HG03039 (cell line): ENCODE measurements at regions not wholly inside any gene's neighbourhood (a gene's known extent, or its start where the extent isn't known, plus 50 kb on each side); places are given as distances from the start of the nearest gene placed in this dataset.

ENCODE experiments used
- ATAC-seq: cut with Tn5 transposase; IDR thresholded peaks from one replicate; pipeline ENCODE4 v1.9.1; 2021; ENCODE audit warnings: mild to moderate bottlenecking, moderate library complexity; ENCODE audit not compliant: unreplicated experiment

DNA sequence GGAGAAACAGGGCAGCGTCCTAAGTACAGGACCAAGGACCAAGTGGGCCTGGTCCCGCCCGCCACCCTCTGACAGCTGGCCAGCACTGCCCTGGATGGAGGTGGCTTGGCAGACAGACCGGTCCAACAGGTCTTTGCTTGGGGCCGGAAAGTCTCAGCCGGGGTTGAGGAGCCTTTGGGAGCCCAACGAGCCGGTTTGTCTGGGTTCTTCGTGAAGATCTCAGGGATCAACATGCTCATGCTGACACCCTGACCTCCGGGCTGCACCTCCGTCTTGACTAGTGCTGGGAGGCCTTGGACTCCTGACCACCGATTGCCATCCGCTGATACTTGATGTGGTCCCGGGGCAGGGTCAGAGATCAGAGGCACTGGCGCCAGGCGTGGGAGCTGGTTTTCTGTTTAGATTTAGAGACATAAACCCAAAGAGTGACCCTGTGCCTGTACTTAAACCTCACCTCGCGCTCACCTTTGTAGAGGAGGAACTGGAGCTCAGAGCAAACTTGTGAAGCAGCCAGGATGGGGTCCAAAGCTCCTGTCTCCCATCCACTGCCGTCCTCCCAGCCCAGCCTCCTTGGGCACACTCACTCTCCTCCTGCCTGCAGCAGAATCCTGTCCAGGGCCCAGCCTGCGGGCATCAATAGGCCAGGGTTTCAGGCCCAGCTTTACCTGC, 92.1 kb upstream of the GSE1 start:
- ATAC-seq: no peak

GRCh38 chr16:85521552-85522307, 91.4 kb upstream of the GSE1 start:
- no peak for ATAC-seq

DNA sequence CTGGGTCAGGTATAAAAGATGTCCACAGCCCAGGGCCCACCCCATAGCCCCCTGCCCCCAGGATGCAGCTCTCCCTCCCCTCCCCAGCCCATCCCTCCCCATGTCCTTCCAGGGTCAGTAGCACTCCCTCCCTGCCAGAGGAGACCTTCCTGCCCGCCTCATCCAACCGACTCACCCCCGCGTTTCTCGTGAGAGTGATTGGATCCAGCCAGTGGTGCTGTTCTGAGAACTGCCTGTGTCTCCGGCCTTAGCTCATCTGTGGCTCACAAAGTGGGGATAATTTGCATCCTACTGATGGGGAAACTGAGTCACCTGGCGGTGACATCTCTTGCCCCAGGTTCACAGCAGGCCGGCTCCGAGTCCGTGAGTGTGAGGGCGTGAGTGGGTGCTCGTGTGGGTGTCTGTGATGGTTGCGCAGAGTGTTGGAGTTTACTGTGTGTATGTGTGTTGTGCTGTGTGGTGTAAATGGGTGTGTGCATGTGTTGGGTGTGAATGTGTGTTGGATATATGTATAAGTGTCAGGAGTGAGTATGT, 90.7 kb upstream of the GSE1 start:
- ATAC-seq: no peak

DNA sequence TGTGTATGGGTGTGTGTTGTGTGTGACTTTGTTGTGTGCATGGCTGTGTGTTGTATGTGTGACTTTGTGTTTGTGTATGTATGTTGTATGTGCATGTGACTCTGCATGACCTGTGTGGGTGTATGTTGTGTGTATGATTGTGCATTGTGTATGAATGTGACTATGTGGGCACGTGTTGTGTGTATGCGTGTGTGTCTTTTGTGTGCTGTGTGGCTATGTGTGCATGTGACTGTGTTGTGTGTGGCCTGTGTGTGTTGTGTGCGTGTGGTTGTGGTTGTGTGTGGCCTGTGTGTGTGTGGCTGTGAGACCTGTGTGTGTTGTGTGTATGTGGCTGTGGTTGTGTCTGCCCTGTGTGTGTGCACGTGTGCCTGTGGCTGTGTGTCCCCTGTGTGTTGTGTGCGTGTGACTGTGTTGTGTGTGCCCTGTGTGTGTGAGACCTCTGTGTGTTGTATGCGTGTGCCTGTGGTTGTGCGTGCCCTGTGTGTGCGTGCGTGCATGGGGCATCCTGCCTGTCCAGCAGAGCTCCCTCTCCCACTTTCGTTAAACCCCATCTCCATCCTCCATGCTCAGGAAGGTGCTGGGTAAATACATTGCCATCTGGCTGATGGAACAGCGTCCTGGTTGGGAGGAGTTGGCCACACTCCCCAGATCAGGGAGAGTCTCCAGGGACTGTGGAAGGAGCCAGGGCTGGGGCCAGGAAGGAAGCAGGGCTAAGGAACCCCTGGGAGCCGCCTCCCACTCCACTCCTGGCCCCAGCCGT, 90.1 kb upstream of the GSE1 start:
- ATAC-seq: no peak

GRCh38 chr16:85523602-85524364, 89.3 kb upstream of the GSE1 start:
- ATAC-seq: no peak

DNA sequence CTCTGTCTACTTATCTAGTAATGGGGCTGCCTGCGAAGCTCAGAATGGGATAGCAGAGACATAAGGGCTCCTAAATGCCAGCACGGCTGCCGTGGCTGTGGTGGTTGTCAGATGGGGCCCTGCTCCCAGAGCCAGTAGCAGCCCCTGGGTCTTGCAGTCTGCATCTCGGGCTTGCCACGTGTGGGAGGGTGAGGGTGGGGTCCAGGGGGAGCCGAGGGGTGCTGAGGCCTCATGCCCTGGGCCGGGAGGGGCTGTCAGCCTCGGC, 88.8 kb upstream of the GSE1 start:
- ATAC-seq: no peak

- no peak for ATAC-seq
These were observed 88.3 kb upstream of the GSE1 start for GRCh38 chr16:85524630-85525419.

DNA sequence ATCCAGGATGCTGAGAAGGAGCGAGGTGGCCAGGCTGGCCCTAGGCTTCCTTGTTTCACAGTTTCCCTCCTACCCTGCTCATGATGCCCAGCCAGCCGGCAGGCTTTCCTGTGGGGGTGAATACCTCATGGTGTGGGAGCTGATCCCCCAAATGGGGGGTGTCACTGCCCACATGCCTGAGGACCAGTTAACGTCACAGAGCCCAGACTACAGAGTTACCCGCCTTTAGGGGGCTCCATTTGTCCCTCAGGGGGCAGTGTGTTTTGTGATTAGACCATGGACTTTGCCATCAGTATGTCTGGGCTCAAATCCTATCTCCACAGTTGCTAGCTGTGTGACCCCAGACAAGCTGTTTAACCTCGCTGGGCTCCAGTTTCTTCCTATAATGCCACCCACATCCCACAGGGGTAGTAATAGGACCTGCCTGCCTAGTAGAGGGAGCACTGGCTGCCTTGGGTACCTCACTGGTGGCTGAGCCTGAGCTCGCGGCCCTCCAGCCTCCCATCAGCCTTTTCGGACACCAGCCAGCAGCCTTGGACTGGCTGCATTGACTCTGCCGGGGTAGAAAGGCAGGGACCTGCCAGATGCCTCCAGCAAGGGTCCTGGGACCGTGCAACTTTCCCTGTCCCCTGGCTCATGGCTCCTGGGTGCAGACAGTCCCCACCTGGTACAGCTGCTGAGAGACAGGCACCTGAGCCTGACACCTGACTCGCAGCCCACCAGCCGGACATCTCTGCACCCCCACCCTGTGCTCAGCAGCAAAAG, 87.5 kb upstream of the GSE1 start:
- no peak for ATAC-seq

GRCh38 chr16:85526185-85526974, 86.7 kb upstream of the GSE1 start:
- no peak for ATAC-seq

GRCh38 chr16:85527042-85527766, 85.9 kb upstream of the GSE1 start:
- no peak for ATAC-seq

DNA sequence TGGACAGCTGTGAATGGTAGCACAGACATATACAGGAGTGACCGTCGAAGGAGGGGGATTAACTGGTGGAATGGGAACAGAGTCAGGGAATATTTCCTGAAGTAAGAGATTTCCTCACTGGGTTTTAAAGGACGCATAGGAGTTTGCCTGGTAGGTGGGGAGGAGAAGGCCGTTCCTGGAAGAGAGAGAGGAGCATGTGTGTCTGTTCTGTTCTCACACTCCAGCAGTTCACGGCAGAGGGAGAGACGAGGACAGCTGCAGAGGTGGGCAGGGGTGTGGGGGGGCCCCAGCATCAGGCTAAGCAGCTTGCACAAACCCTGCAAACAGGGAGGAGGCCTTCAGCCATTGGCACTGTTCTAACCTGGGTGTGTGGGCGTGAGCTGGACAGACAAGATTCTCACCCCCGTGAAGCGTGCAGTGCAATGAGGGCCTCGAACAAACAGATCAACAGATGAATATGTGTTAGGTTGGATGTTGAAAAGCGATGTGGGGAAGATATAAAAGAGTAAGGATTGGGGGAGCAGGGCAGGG, 85.3 kb upstream of the GSE1 start:
- no peak for ATAC-seq

DNA sequence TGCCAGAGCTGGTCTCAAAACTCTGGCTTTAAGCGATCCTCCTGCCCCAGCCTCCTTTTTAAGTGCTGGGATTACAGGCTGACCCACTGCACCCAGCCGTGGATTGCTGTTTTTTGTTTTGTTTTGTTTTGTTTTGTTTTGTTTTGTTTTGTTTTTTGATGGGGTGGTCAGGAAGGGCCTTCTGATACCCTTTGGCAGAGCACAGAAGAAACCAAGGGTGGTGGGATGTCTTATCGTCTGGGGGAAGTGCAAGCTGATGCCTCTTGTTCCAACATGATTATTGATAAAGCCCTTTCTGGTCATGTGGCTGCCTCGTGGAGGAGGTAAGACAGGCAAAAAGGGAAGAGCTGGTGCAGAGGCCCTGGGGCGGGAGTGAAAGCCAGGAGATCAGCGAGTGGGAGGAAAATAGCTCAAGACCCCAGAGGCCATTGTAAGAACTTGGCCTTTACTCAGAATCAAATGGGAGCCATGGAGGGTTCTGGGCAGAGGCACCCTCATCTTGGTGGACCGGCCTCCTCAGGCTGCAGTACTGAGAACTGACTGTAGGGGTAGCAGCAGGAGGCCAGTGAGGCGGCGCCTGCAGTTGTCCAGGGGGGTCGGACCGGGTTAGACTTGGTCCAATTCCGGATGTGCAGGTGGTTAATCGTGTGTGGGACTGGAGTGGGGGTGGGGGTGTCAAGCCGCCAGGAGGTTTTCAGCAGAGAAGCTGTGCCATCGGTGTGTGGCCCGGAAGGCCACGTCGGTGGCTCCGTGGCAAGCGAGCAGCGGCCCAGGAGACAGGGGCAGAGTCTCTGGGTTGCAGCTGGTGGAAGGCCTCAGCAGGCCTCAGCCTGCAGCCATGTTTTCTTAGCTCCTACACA, 84.4 kb upstream of the GSE1 start:
- no peak for ATAC-seq

DNA sequence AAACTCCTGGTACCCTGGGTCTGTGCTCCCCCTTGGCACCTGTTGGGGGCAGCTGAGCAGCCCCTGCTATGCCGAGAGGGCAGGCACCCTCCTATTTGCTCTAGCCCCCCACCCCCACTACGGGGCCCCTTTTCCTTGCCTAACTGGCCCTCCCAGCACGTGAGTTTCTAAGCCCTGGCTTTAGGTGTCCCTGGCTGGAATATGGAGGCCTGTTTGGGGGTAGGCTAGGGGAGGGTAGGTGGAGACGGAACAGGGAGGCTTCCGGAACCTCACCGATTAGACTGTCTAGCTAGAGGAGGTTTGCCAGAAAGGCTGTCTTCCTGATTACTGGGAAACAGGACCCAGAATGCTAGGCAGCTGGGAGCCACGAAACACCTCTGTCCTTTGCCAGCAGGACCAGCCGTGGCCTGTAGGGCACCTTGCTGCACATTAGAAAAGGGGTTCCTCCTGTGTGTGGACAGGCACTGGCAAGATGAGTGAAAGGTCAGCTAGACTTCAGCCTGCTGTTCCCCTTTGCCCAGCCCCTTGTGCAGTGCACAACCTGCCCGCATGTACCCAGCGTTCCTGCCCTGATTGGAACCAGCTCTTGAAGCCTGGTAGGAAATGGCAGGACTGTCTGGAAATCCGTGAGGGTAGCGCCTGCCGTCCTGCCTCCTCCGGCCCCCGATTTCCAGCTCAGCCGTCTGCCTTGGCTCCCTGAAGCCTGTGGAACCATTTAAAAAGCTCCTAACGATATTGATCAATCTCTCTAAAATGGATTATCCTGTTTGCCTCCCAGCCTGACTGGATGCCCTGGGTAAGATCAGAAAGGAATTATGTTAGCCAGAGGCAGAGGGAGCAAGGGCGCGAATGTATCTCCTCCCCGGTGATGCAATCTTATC, 83.4 kb upstream of the GSE1 start:
- no peak for ATAC-seq

- ATAC-seq: no peak
These were observed 82.8 kb upstream of the GSE1 start for GRCh38 chr16:85530370-85530739.

GRCh38 chr16:85531516-85531915, 81.6 kb upstream of the GSE1 start:
- no peak for ATAC-seq

- no peak for ATAC-seq
These were observed 81.0 kb upstream of the GSE1 start for GRCh38 chr16:85532147-85532546.
